Erythroblast (primary cell): ENCODE measurements at regions not wholly inside any gene's neighbourhood (a gene's known extent, or its start where the extent isn't known, plus 50 kb on each side); places are given as distances from the start of the nearest gene placed in this dataset.

Source experiments
- DNase-seq, 2 experiments: peaks; one replicate each; lab custom pipeline; 2025; lab: John Stamatoyannopoulos, UW
- GATA1 ChIP-seq: IDR thresholded peaks from 2 replicates; pipeline ENCODE4 v1.6.1; 2011; ENCODE audit warnings: low read depth, mild to moderate bottlenecking, control low read depth, low read length, moderate library complexity
- POLR2A ChIP-seq: IDR thresholded peaks from 2 replicates; pipeline ENCODE4 v1.6.1; 2011; ENCODE audit warnings: mild to moderate bottlenecking, low read length

GRCh38 chr3:167120828-167121227 is 259.3 kb downstream of the ZBBX start:
- DNase-seq: no peak
- no peak for TF ChIP-seq GATA1
- TF ChIP-seq POLR2A: no peak

DNA sequence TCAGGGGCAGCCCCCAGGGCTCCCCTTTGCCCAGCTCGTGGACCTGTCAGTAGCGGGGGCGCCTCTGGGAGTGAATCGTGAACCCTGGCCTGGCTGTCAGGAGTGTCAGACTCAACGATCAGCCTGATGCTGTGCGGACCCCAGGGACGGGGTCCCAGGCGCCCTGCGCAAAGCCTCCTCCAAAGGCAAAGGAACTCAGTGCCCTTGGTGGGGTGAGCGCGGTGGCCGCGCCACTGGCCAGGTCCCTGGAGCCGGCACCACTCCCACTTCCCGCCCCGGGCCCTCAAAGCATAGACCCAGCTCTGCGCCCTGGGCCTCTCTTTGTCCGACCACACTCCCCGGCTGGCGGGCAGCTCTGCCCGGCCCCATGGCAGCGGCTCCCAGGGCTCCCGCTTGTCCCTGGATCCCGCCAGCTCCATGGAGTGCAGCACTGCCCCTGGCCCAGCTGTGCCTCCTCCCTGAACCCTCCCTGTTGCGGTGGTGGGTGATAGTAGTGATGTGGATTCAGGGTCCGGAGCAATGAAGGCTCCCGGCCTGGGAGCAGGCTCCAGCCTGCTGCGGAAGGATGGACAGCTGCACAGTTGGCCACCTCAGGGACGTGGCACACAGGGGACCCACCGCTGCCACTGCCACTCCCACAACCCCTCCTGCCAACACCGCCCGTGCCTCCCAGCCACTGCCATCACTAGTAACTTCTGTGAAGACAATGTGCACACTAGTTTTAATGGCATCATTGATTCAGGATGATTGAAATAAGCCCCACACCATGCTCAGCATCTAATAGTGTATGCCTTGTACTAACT is 263.8 kb downstream of the ZBBX start:
- TF ChIP-seq POLR2A (no peak), GATA1 (no peak)
- no peak for DNase-seq

DNA sequence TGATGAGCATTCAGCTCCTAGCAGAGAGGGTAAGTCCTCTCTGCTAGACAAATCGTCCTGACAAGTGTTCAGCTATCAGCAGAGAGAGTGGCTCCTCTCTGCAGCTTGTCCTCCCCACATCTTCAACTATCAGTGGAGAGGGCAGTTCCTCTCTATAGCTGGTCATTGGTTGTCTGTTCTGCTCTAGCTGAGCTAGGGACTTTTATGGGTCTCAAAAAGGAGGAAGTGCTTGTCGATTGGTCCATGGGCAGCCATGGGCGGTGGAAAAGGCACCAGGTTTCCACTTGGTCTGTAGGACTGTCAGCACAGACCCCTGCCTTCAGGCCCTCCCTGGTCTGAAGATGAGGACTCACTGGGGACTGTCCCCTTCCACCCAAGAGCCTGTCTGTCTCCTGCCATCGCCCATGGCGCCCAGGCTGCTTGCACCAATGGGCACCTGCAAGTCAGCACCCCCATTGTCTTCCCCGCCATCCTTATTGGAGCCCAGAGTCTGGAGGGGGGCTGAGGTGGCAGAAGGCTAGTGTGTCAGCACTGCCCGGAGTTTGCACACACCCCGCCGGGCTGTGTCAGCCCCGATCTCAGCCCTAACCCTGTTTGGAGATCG is 264.7 kb downstream of the ZBBX start:
- DNase-seq: no peak
- TF ChIP-seq POLR2A (no peak), GATA1 (no peak)

- TF ChIP-seq POLR2A (no peak), GATA1 (no peak)
- DNase-seq: no peak
Observed at GRCh38 chr3:167114619-167115018, 265.5 kb downstream of the ZBBX start.

DNA sequence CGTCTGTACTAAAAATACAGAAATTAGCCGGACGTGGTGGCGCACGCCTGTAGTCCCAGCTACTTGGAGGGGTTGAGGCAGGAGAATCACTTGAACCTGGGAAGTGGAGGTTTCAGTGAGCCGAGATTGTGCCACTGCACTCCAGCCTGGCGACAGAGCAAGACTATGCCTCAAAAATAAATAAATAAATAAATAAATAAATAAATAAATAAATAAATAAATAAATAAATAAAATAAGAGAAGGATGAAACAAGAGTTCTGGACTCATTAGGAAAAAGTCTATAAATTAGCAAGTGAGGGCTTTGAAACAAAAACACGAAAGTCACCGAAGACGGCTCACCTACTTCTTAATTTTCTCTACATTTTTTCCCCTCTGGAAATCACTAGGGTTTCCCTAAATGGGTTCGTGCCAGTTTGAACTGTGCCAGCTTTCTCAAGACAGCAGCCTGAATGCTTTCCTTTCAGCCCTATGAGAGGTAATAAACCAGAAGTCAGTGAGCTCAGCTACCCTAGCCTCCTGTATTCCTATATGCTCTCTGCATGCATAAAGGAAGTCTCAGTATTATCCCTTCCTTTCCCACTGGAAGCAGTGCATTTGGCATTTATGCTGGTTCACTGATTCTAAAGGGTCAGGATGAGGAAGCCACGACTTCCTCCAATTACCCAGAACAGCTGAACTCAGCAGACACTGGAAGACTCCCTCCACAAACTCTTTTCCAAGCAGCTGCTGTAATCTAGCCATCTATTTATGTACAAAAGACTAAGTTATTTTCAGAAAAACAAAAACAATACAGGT is 266.9 kb downstream of the ZBBX start:
- no peak for DNase-seq
- TF ChIP-seq POLR2A (no peak), GATA1 (no peak)

- TF ChIP-seq GATA1 (no peak), POLR2A (no peak)
- DNase-seq: no peak
Observed at GRCh38 chr3:167110901-167111300, 269.2 kb downstream of the ZBBX start.

- no peak for TF ChIP-seq POLR2A
- TF ChIP-seq GATA1: no peak
Observed at GRCh38 chr3:167109746-167110145, 270.4 kb downstream of the ZBBX start.

GRCh38 chr3:167106456-167106855 is 273.6 kb downstream of the ZBBX start:
- DNase-seq: no peak
- TF ChIP-seq POLR2A: no peak
- TF ChIP-seq GATA1: no peak

More at GRCh38 chr3:167109746-167110145, 270.4 kb downstream of the ZBBX start:
- no peak for DNase-seq

GRCh38 chr3:167102071-167102470 is 278.0 kb downstream of the ZBBX start:
- peak in 1 of 2 experiments; percentile 6 for DNase-seq
- TF ChIP-seq GATA1 (no peak), POLR2A (no peak)

DNA sequence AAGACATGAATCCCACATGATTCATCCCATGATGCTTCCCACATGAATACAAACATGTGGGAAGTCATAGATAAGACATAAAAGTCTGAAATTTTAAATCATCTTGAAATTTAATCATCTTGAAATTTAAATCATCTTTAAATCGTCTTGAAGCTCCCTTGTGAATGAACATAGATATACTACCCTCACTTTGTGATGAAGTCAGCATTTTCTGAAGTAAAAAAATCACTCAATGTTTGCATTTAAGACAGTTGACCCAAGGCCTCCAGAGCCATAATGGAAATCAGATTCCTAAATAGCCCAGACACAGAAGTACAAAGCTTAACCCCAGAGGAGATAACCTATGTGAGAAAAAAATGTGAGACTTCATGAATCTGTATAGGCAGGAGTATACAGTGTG is 279.4 kb downstream of the ZBBX start:
- DNase-seq: no peak
- TF ChIP-seq GATA1 (no peak), POLR2A (no peak)

- no peak for TF ChIP-seq POLR2A
- no peak for TF ChIP-seq GATA1
Observed at GRCh38 chr3:167100200-167100599, 279.9 kb downstream of the ZBBX start.

GRCh38 chr3:167095976-167096375 is 284.1 kb downstream of the ZBBX start:
- TF ChIP-seq GATA1: no peak
- TF ChIP-seq POLR2A: no peak
- no peak for DNase-seq

More at GRCh38 chr3:167100200-167100599, 279.9 kb downstream of the ZBBX start:
- no peak for DNase-seq

DNA sequence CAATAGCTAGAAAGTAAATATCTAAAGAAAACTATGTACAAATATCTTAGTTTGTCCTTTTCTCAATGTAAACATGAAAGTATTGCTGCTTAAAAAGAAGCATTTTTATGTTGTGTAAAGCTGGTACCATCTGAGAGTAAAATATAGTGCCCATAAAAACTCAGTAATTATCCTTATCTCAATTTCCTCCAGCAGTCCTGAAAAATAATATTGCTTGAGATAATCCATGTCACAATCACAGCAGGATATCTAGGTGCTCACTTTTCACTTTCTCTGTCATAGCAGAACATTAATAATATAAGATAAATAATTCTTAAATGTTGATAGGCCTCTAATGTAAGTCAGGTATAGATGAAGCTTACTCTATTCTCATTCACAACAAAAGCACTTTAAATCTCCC is 285.5 kb downstream of the ZBBX start:
- DNase-seq: no peak
- TF ChIP-seq POLR2A: no peak
- no peak for TF ChIP-seq GATA1

GRCh38 chr3:167091226-167091625 is 288.9 kb downstream of the ZBBX start:
- no peak for TF ChIP-seq GATA1
- no peak for TF ChIP-seq POLR2A
- DNase-seq: no peak
